ENCODE measurements at regions not wholly inside any gene's neighbourhood (a gene's known extent, or its start where the extent isn't known, plus 50 kb on each side); places are given as distances from the start of the nearest gene placed in this dataset.

DNA sequence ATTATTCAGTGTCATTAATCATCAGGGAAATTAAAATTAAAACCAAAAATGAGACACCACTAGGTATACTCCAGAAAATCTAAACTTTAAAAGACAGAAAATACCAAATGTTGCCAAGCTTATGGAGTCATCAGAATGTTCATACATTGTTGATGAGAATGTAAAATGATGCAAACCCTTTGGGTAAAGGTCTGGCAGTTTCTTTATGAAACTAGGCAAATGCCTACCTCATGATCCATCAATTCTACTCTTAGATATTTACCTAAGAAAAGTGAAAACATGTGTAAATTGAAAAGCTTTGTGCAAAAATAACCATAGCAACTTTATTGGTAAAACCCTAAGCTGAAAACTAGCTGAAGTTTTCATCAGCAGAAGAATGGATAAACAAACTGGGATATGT is 329.5 kb upstream of the MEOX2 start:
- H3K4me3 ChIP-seq (ENCODE audit: low read depth, low read length) = no peak overlapping the region
- no peak for TF ChIP-seq POLR2A (IDR thresholded peaks at IDR 0.05; ENCODE audit: extremely low read depth, insufficient read length)
- TF ChIP-seq CTCF (IDR thresholded peaks at IDR 0.05; ENCODE audit: low read depth, low read length) = no peak
- TF ChIP-seq, protein P1, sequence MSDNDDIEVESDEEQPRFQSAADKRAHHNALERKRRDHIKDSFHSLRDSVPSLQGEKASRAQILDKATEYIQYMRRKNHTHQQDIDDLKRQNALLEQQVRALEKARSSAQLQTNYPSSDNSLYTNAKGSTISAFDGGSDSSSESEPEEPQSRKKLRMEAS (IDR thresholded peaks at IDR 0.05; ENCODE audit: low read depth, low read length) = no peak
- no peak for TF ChIP-seq MYC (IDR thresholded peaks at IDR 0.05; ENCODE audit: low read depth, low read length)
- no peak for DNase-seq (ENCODE audit: low read depth)

GRCh38 chr7:16014031-16014430 is 327.5 kb upstream of the MEOX2 start:
- TF ChIP-seq POLR2A (IDR thresholded peaks at IDR 0.05; ENCODE audit: extremely low read depth, insufficient read length) (no peak), CTCF (IDR thresholded peaks at IDR 0.05; ENCODE audit: low read depth, low read length) (no peak), MYC (IDR thresholded peaks at IDR 0.05; ENCODE audit: low read depth, low read length) (no peak)
- TF ChIP-seq, protein P1 (IDR thresholded peaks at IDR 0.05; ENCODE audit: low read depth, low read length) = no peak
- DNase-seq (ENCODE audit: low read depth) = no peak
- H3K4me3 ChIP-seq (ENCODE audit: low read depth, low read length) = no peak overlapping the region

- DNase-seq (ENCODE audit: low read depth) = no peak
- no peak overlapping the region for H3K4me3 ChIP-seq (ENCODE audit: low read depth, low read length)
- TF ChIP-seq POLR2A (IDR thresholded peaks at IDR 0.05; ENCODE audit: extremely low read depth, insufficient read length) (no peak), CTCF (IDR thresholded peaks at IDR 0.05; ENCODE audit: low read depth, low read length) (no peak), MYC (IDR thresholded peaks at IDR 0.05; ENCODE audit: low read depth, low read length) (no peak)
- TF ChIP-seq, protein P1 (IDR thresholded peaks at IDR 0.05; ENCODE audit: low read depth, low read length) = no peak
These were observed 321.4 kb upstream of the MEOX2 start for GRCh38 chr7:16007911-16008310.

GRCh38 chr7:16004702-16005101 is 318.2 kb upstream of the MEOX2 start:
- TF ChIP-seq MYC (IDR thresholded peaks at IDR 0.05; ENCODE audit: low read depth, low read length) (no peak), CTCF (IDR thresholded peaks at IDR 0.05; ENCODE audit: low read depth, low read length) (no peak), POLR2A (IDR thresholded peaks at IDR 0.05; ENCODE audit: extremely low read depth, insufficient read length) (no peak)
- TF ChIP-seq, protein P1 (IDR thresholded peaks at IDR 0.05; ENCODE audit: low read depth, low read length) = no peak
- no peak for DNase-seq (ENCODE audit: low read depth)
- H3K4me3 ChIP-seq (ENCODE audit: low read depth, low read length) = no peak overlapping the region

GRCh38 chr7:16001477-16001876 is 315.0 kb upstream of the MEOX2 start:
- TF ChIP-seq, protein P1 (IDR thresholded peaks at IDR 0.05; ENCODE audit: low read depth, low read length) = no peak
- TF ChIP-seq MYC (IDR thresholded peaks at IDR 0.05; ENCODE audit: low read depth, low read length) = no peak
- no peak for TF ChIP-seq CTCF (IDR thresholded peaks at IDR 0.05; ENCODE audit: low read depth, low read length)
- TF ChIP-seq POLR2A (IDR thresholded peaks at IDR 0.05; ENCODE audit: extremely low read depth, insufficient read length) = no peak
- DNase-seq (ENCODE audit: low read depth) = no peak
- no peak overlapping the region for H3K4me3 ChIP-seq (ENCODE audit: low read depth, low read length)

DNA sequence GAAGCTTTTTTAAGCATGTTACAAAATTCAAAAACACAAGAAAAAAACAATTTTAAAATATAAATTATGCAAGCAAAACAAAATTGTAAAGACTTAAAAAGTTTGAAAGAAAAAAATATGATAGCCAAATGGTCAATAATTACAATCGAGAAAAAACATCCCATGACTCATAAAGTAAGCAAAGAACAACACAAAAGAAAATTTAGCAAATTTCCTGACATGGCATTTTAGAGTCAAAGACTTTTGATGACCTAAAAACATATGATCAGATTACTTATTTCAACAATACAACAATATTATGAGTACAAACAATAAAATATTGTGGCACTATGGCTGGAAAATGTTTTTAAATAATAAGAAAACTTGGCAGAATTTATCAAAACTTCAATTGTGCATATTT is 312.1 kb upstream of the MEOX2 start:
- TF ChIP-seq MYC (IDR thresholded peaks at IDR 0.05; ENCODE audit: low read depth, low read length) (no peak), CTCF (IDR thresholded peaks at IDR 0.05; ENCODE audit: low read depth, low read length) (no peak), POLR2A (IDR thresholded peaks at IDR 0.05; ENCODE audit: extremely low read depth, insufficient read length) (no peak)
- TF ChIP-seq, protein P1 (IDR thresholded peaks at IDR 0.05; ENCODE audit: low read depth, low read length) = no peak
- DNase-seq (ENCODE audit: low read depth) = no peak
- no peak overlapping the region for H3K4me3 ChIP-seq (ENCODE audit: low read depth, low read length)

All from NB4 (cell line).